IMR-90 (cell line): ENCODE measurements at regions not wholly inside any gene's neighbourhood (a gene's known extent, or its start where the extent isn't known, plus 50 kb on each side); places are given as distances from the start of the nearest gene placed in this dataset.

Experiments
- CHD1 ChIP-seq: IDR thresholded peaks from 2 replicates; pipeline ENCODE4 v1.6.1; 2012; ENCODE audit warnings: low read depth, low read length, improper control_type of control experiment
- CTCF ChIP-seq: conservative IDR thresholded peaks from 2 replicates; pipeline ENCODE4 v1.5.1; 2012; ENCODE audit warnings: mild to moderate bottlenecking, low read depth, low read length, improper control_type of control experiment
- RAD21 ChIP-seq: IDR thresholded peaks from 2 replicates; pipeline ENCODE4 v1.6.1; 2012; ENCODE audit warnings: low read length, improper control_type of control experiment

- TF ChIP-seq CTCF, result no peak
- no peak for TF ChIP-seq RAD21
- no peak for TF ChIP-seq CHD1
Measured at GRCh38 chr9:1355656-1356055, 305.5 kb downstream of the DMRT2 start.
